ENCODE measurements at regions not wholly inside any gene's neighbourhood (a gene's known extent, or its start where the extent isn't known, plus 50 kb on each side); places are given as distances from the start of the nearest gene placed in this dataset.

GRCh38 chr10:43825984-43826383, 177.3 kb upstream of the ZNF32 start:
- Histone ChIP-seq H4K5ac (ENCODE audit: insufficient read length, low read depth, low read length) (no peak overlapping the region), H2AFZ (ENCODE audit: low read length) (no peak overlapping the region), H2AK5ac (ENCODE audit: low read depth, low read length) (no peak overlapping the region), H2BK12ac (ENCODE audit: low read depth, low read length) (no peak overlapping the region), H3K4me3 (ENCODE audit: extremely low read depth in 1 of 4, insufficient read depth in 2 of 4, low read depth in 3 of 4, low read length in 4 of 4) (no peak overlapping the region), H3K14ac (ENCODE audit: insufficient read length) (no peak overlapping the region), H3K79me2 (ENCODE audit: control insufficient read depth in 1 of 2, insufficient read depth in 2 of 2, low read length in 2 of 2) (no peaks in the 10 kb centered on the region), H3K4ac (replicated peaks; ENCODE audit: insufficient read length, low read depth, low read length) (no peak overlapping the region), H3K79me1 (ENCODE audit: low read depth, low read length) (no peaks in the 10 kb centered on the region), H4K8ac (ENCODE audit: extremely low read depth, insufficient read depth, low read length) (no peak overlapping the region), H3K4me1 (replicated peaks in 1 of 4; ENCODE audit: control insufficient read depth in 3 of 4, insufficient read depth in 4 of 4, low read length in 3 of 4) (no peaks in the 10 kb centered on the region), H4K20me1 (replicated peaks in 1 of 2; ENCODE audit: control insufficient read depth in 1 of 2, insufficient read depth in 2 of 2, low read length in 2 of 2) (no peaks in the 10 kb centered on the region), H3K27me3 (replicated peaks in 1 of 4; ENCODE audit: control insufficient read depth in 3 of 4, extremely low read depth in 1 of 4, insufficient read depth in 3 of 4, low read length in 3 of 4) (no peaks in the 10 kb centered on the region), H2BK15ac (ENCODE audit: low read length) (no peak overlapping the region), H3K56ac (replicated peaks; ENCODE audit: insufficient read length, low read depth, low read length) (no peak overlapping the region), H3K9ac (replicated peaks in 1 of 4; ENCODE audit: extremely low read depth in 1 of 4, low read depth in 3 of 4, low read length in 3 of 4) (no peak overlapping the region), H3K23ac (ENCODE audit: insufficient read length) (no peak overlapping the region), H4K91ac (replicated peaks; ENCODE audit: insufficient read length, low read length) (no peak overlapping the region), H3K18ac (ENCODE audit: extremely low read depth, low read length) (no peak overlapping the region), H3K4me2 (ENCODE audit: insufficient read depth in 1 of 2, low read depth in 2 of 2, low read length in 2 of 2) (no peak overlapping the region), H3K27ac (ENCODE audit: low read depth, low read length) (no peak overlapping the region), H2BK20ac (ENCODE audit: low read length) (no peak overlapping the region), H2BK5ac (ENCODE audit: low read depth, low read length) (no peak overlapping the region), H3K23me2 (ENCODE audit: low read depth, low read length) (no peaks in the 10 kb centered on the region), H2BK120ac (replicated peaks; ENCODE audit: low read depth, low read length) (no peak overlapping the region), H3K9me3 (ENCODE audit: insufficient read depth in 2 of 2, low read depth in 1 of 2, low read length in 1 of 2) (no peaks in the 10 kb centered on the region; a peak in 1 of 4 replicates), H3K36me3 (ENCODE audit: control insufficient read depth in 2 of 4, insufficient read depth in 4 of 4, low read length in 3 of 4) (no peaks in the 10 kb centered on the region)
- ChIA-PET CTCF (ENCODE audit: partially characterized antibody) (interaction anchor here (1.1 kb wide), 1 partner anchor 148 kb away, joined by 3 read pairs; no protein-coding TSS in a partner anchor), POLR2A (ENCODE audit: partially characterized antibody) (no interaction called here)
- no peak for FAIRE-seq
- WGBS, 2 experiments (ENCODE audit: extremely low coverage in 1 of 2, insufficient coverage in 1 of 2, insufficient read length in 1 of 2, insufficient replicate concordance in 2 of 2, low coverage in 1 of 2, low lambda C conversion rate in 2 of 2, missing lambda C conversion rate in 1 of 2) = 94% methylated on average over 20 of the region's 22 CpGs; no CpG with 5 or more reads in 1 of the 2 experiments
- TF ChIP-seq RBBP5 (IDR thresholded peaks at IDR 0.05; ENCODE audit: borderline replicate concordance, low read depth, low read length) (no peak), POLR2AphosphoS5 (IDR thresholded peaks at IDR 0.05; ENCODE audit: low read depth, low read length) (no peak), CHD2 (IDR thresholded peaks at IDR 0.05; ENCODE audit: low read length) (no peak), BRCA1 (IDR thresholded peaks at IDR 0.05; ENCODE audit: low read depth, low read length) (no peak), SP1 (IDR thresholded peaks at IDR 0.05; ENCODE audit: low read depth, low read length) (no peak), POU5F1 (IDR thresholded peaks at IDR 0.05; ENCODE audit: low read depth, low read length) (no peak), SAP30 (IDR thresholded peaks at IDR 0.05; ENCODE audit: insufficient read depth, insufficient replicate concordance, low read length) (no peak)
- DNase-seq (ENCODE audit: low read depth in 1 of 2, low spot score in 2 of 2) = no peak

Measured in H1 (cell line).